ENCODE measurements at regions not wholly inside any gene's neighbourhood (a gene's known extent, or its start where the extent isn't known, plus 50 kb on each side); places are given as distances from the start of the nearest gene placed in this dataset.

DNA sequence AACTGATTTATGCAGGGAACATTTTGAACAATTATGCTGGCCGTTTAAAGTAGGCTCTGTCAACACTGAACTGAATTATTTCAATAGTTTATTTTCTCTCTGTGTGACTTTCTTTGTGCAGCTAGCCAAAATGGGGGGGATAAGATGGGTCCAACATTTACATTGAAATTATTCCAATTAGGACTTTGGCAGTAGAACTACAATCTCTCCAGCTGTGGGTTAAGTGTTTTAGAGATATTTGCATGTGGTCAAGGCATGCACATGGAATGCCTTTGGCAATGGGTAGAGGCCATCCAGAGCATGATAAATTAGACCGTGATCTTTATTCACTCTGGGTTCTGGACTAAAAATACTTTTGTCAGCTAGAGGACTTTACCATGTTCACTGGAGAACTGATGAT is 107.9 kb upstream of the ELOVL6 start:
- no peak overlapping the region for H2AFZ ChIP-seq (ENCODE audit: low read depth)
- H3K9ac ChIP-seq, result no peak overlapping the region
- no peaks in the 10 kb centered on the region for H3K79me2 ChIP-seq (ENCODE audit: insufficient read depth, low read depth)
- H3K4me1 ChIP-seq (ENCODE audit: low read depth, poor library complexity, severe bottlenecking), result no peaks in the 10 kb centered on the region
- TF ChIP-seq, protein P1, sequence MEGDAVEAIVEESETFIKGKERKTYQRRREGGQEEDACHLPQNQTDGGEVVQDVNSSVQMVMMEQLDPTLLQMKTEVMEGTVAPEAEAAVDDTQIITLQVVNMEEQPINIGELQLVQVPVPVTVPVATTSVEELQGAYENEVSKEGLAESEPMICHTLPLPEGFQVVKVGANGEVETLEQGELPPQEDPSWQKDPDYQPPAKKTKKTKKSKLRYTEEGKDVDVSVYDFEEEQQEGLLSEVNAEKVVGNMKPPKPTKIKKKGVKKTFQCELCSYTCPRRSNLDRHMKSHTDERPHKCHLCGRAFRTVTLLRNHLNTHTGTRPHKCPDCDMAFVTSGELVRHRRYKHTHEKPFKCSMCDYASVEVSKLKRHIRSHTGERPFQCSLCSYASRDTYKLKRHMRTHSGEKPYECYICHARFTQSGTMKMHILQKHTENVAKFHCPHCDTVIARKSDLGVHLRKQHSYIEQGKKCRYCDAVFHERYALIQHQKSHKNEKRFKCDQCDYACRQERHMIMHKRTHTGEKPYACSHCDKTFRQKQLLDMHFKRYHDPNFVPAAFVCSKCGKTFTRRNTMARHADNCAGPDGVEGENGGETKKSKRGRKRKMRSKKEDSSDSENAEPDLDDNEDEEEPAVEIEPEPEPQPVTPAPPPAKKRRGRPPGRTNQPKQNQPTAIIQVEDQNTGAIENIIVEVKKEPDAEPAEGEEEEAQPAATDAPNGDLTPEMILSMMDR (conservative IDR thresholded peaks at IDR 0.05; ENCODE audit: low read depth, low read length), result no peak
- H4K20me1 ChIP-seq (ENCODE audit: insufficient read depth), result no peaks in the 10 kb centered on the region
- H3K27ac ChIP-seq, result no peak overlapping the region
- H3K27me3 ChIP-seq (ENCODE audit: insufficient read depth, low read depth), result no peaks in the 10 kb centered on the region
- no peak overlapping the region for H3K4me3 ChIP-seq (IDR thresholded peaks at IDR 0.05; ENCODE audit: insufficient read depth, low read depth, low read length)
- no peaks in the 10 kb centered on the region for H3K36me3 ChIP-seq (ENCODE audit: insufficient read depth)
- H3K4me2 ChIP-seq, result no peak overlapping the region

DNA sequence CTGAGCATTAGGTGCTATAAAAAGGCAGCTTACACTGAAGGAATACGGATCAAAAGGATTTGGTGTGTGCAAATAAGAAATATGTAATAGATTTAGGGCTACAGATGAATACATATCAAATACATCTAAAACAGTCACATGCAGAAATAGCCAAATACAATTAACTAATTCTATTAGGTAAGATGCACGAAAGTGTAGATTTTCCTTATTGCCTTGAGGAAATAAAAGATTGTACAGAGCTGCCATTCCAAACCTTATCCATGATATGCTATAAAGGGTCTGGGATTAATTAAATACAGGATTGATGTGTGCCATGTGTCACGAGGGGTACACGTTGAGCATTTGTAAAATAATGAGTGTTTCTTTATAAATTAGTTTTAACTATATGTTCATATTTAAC is 107.0 kb upstream of the ELOVL6 start:
- H3K4me1 ChIP-seq (ENCODE audit: low read depth, poor library complexity, severe bottlenecking), result no peaks in the 10 kb centered on the region
- H3K4me2 ChIP-seq, result no peak overlapping the region
- H3K27me3 ChIP-seq (ENCODE audit: insufficient read depth, low read depth), result no peaks in the 10 kb centered on the region

DNA sequence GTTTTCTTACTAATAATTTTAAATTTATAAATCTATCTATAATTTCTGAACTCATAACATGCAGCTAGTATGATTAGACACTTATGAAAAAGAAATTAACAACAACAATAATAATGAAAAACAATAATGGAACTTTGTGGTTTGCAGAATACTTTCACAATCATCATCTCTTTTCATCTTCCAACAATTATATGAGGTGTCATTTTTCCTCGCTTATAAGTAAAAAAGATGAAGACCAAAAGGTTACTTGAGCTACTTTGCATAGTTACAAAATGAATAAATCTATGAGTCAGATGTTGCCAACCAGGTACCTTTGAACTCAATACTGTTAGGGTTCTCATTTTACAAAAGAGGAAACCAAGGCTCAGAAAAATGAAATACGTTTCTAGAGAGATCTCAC is 98.5 kb upstream of the ELOVL6 start:
- no peaks in the 10 kb centered on the region for H3K36me3 ChIP-seq (ENCODE audit: insufficient read depth)
- H4K20me1 ChIP-seq (ENCODE audit: insufficient read depth), result no peaks in the 10 kb centered on the region
- TF ChIP-seq, protein P1 (conservative IDR thresholded peaks at IDR 0.05; ENCODE audit: low read depth, low read length), result no peak
- H3K9ac ChIP-seq, result no peak overlapping the region
- no peaks in the 10 kb centered on the region for H3K27me3 ChIP-seq (ENCODE audit: insufficient read depth, low read depth)
- no peak overlapping the region for H3K4me3 ChIP-seq (IDR thresholded peaks at IDR 0.05; ENCODE audit: insufficient read depth, low read depth, low read length)
- no peak overlapping the region for H3K27ac ChIP-seq
- H3K79me2 ChIP-seq (ENCODE audit: insufficient read depth, low read depth), result no peaks in the 10 kb centered on the region
- no peak overlapping the region for H3K4me2 ChIP-seq
- H3K4me1 ChIP-seq (ENCODE audit: low read depth, poor library complexity, severe bottlenecking), result peaks cover 11% of the 10 kb centered on the region
- H2AFZ ChIP-seq (ENCODE audit: low read depth), result no peak overlapping the region

More for the DNA sequence above, 107.0 kb upstream of the ELOVL6 start:
- Histone ChIP-seq H2AFZ (ENCODE audit: low read depth) (no peak overlapping the region), H4K20me1 (ENCODE audit: insufficient read depth) (no peaks in the 10 kb centered on the region), H3K4me3 (IDR thresholded peaks at IDR 0.05; ENCODE audit: insufficient read depth, low read depth, low read length) (no peak overlapping the region), H3K36me3 (ENCODE audit: insufficient read depth) (no peaks in the 10 kb centered on the region), H3K9ac (no peak overlapping the region), H3K27ac (no peak overlapping the region), H3K79me2 (ENCODE audit: insufficient read depth, low read depth) (no peaks in the 10 kb centered on the region)
- TF ChIP-seq, protein P1 (conservative IDR thresholded peaks at IDR 0.05; ENCODE audit: low read depth, low read length), result no peak

DNA sequence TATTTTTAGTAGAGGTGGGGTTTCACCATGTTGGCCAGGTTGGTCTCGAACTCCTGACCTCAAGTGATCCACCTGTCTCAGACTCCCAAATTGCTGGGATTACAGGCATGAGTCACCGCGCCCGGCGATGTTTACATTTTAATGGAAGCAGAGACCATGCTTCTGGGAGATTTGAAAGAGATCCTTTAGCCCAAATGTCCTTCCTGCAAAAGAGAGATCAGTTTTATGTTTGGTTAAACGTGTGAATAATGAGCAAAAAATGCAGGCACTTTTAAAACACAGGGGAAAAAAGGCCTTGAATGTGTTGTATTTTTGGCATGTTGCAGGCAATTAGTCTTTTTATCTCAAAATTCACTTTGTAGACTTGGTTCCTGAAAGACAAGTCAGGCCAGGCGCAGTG is 95.8 kb upstream of the ELOVL6 start:
- Histone ChIP-seq H4K20me1 (ENCODE audit: insufficient read depth) (no peaks in the 10 kb centered on the region), H2AFZ (ENCODE audit: low read depth) (no peak overlapping the region), H3K9ac (no peak overlapping the region), H3K27ac (no peak overlapping the region), H3K4me3 (IDR thresholded peaks at IDR 0.05; ENCODE audit: insufficient read depth, low read depth, low read length) (no peak overlapping the region), H3K79me2 (ENCODE audit: insufficient read depth, low read depth) (no peaks in the 10 kb centered on the region), H3K27me3 (ENCODE audit: insufficient read depth, low read depth) (no peaks in the 10 kb centered on the region), H3K4me1 (ENCODE audit: low read depth, poor library complexity, severe bottlenecking) (peaks cover 27% of the 10 kb centered on the region), H3K4me2 (no peak overlapping the region), H3K36me3 (ENCODE audit: insufficient read depth) (no peaks in the 10 kb centered on the region)
- TF ChIP-seq, protein P1 (conservative IDR thresholded peaks at IDR 0.05; ENCODE audit: low read depth, low read length), result no peak

Data from KMS-11 (cell line).